Activated naive CD4-positive, alpha-beta T cell treated with anti-CD3 and anti-CD28 coated beads, Interleukin-2, amount 50 U/mL, for 16 hours (primary cell): ENCODE measurements at regions not wholly inside any gene's neighbourhood (a gene's known extent, or its start where the extent isn't known, plus 50 kb on each side); places are given as distances from the start of the nearest gene placed in this dataset.

Experiments
- DNase-seq: peaks from one replicate; pipeline ENCODE4 v3.0.0-alpha.2; 2020

DNA sequence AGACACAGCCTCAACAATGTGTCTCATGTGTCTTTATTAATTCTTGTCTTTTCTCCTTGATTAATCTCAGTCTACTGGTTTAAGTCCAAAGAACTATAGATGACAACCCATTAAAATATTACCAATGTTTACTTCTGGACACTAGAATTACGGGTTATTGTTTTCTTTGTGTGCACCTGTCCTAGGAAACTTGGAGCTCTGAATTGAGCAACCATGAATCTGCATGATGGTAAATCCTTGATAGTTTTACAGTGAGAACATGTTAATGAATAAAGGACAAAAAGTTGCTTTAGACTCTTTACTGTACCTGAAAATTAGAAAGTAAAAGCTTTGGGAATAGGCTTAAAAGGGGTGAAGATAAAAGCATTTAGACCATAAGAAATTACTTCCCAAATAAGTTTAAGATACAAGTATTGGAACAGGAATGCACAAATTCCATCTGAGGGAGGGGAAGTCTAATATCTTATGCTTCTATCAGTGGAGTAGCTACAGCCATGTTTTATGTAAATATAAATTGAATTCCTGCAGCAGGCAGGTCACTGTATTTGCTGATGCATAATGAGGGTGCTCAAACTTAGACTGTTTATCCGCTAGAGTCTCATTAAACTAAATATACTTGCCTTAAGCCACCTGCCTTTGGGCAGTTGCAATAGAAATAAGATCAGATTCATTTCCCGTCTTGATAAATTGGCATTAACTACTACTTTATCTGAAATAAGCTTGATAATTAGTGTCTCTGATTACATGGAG lies 603.7 kb upstream of the GCFC2 start:
- no peak for DNase-seq

DNA sequence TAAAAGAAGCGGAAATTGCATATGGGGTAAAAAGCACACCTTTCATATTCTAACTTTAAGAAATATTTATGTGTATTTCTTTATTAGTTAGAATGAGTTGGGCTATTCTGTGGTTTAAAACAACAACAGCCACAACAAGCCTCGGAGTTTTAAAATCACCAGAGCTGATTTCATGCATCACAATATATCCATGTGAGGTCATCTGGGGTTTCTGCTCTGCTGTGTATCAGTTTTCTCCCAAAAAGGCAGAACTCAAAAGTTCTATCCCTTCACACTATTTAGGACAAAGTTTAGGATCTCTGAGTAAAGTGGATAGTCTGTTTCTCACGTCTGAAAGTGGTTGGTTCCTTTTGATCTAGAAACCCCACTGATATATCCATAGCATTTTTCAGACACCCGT lies 601.5 kb upstream of the GCFC2 start:
- no peak for DNase-seq

DNA sequence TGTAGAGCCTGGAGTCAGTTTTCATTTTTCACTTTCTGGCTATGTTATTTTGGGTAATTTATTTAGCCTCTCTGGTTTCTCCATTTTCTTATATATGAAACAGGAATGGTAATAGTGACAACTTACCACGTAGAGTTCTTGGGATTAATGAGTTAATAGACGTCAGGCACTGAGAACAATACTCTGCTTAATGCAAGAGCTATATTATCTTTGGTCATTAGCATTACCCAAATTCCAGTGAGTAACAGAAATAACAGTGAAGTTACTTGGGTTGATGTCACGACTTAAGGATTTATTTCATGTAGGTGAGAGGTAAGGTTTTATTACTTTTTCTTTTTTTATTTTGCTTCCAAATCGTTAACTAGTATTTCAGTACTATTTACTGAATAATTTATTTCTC lies 601.0 kb upstream of the GCFC2 start:
- DNase-seq = no peak

DNA sequence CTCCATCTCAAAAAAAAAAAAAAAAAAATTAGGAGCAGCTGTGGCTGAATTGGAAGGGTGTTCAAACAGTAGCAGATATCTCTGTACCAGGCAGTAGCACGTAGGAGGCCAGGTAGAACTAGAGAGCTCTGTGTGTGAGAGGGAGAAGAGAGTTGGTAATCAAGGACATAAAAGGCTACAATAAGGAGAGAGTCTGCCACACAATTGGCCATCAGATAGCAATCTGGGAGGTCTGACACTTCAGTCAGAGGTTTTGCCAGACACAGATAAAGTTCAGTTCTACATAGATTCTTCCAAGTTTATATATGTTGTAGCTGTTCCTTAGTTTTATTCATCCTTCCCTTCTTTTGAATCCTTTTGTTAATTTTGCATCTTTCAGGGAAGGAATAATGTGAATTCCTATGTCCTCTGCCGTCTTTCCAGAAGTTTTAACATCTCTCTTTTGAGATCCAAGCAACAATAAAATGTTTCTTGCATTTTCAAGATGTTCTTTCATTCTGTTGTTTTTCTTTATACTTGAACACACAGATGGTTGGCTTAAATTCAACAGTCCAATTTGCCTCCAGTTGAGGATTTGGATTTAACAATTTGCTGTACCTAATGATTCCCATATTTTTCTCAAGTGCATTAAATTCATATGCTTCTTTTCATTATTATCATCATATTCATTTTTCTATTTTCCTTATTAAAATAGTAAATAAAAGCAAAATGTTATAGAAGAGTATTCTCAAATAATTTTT lies 600.3 kb upstream of the GCFC2 start:
- DNase-seq = no peak

DNA sequence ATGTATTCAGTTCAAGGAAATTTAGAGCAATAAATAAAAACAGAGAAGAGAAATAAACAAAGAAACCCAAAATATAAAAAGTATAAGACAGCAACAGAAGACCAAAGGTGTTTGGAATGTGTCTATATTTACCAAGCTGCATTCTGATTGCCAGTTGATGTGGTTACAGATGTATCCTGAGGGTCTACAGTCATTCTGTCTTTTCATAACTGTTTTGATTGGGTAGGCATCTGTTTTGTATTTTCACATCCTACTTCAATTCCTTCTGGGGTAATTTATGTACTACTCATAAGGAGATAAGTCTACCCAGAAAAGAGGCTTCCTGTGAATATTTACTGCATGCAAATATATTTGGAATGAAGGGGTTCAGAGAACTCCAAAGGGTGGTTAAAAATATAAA lies 596.8 kb upstream of the GCFC2 start:
- DNase-seq = no peak

DNA sequence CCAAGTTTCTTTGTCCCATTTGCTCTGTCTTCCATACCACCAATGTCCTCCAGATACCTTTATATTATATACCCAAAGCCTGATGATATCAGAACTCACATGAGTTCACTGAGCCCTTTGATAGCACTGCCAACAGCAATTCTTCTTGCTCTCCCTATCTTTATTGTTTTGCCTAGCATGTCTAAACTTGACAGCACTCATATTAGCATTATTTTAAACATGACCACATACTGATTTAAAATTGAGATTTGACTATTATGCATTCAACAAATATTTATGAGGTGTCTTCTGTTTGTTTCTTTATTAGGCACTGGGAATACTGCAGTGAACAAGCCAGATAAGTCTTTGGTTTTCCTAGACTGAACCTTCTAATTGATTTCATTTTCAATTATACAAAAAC lies 587.3 kb upstream of the GCFC2 start:
- DNase-seq = no peak

DNA sequence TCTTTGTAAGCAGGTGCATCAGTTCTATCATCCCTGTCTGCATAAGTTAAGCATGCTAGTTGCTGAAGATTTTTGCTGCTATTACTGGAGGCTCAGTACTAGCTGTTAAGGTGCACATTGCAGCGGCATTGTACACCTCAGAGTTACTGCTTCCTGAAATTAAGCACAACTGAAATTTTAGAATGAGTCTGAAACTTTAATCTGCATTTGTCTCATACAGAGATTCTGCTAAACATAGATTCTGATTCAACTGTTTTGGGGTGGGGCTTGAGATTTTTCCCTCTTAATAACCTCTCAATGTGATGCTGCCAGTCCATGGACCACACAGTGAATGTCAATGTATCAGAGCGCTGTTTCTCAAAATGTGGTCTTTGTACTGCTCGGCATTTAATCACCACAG lies 585.7 kb upstream of the GCFC2 start:
- no peak for DNase-seq

DNA sequence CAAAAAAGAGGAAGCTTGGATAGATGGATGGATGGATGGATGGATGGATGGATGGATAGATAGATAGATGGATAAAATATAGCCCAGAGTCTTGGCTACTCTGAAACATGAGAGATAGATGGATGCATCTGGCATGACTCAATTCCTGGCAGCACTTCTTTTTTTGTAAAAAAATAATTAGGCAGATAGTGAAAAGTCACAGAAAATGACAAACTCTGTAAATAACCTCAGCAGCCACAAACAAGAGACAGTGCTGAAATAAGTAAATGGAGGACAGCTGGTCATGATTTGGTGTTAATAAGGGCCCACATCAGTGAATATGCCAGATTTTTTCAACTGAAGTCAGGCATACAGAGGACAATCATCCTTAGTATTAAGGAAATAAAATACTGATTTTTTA lies 585.0 kb upstream of the GCFC2 start:
- DNase-seq = no peak

DNA sequence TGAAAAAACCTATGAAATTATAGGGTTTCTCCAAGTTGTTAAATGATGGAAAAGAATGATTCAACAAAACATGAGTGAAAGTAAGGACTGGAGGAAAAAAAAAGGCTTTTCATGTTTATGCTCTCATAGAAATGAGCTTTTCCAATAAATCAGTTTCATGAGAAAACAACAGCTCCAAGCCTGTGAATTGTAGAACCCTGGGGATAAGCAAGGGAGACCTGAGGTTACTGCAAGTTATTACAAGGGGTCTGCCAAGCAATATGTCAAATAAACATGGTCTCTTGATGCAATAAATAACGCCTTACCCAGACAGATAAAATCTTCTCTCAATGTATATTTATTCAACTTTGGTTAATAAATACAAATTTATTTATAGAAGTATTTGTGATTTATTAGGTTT lies 577.9 kb upstream of the GCFC2 start:
- no peak for DNase-seq

DNA sequence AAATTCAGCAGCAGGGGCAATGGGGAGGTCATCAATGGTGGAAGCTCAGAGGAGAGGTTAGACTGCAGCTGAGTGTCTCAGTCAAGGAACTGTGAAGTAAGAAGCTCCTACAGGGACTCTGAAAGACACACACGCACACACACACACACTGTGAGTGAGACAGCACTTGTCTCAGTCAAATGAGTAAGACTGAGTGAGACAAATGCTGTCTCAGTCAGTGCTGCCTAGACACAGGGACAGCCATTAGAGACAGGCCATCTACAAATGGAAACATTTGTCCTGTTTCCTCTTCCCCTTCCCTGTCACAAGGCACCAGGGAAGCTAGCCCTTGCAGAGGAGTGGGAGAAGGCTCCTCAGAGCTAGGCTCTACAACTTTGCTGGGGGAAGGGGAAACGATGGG lies 577.4 kb upstream of the GCFC2 start:
- DNase-seq = no peak

DNA sequence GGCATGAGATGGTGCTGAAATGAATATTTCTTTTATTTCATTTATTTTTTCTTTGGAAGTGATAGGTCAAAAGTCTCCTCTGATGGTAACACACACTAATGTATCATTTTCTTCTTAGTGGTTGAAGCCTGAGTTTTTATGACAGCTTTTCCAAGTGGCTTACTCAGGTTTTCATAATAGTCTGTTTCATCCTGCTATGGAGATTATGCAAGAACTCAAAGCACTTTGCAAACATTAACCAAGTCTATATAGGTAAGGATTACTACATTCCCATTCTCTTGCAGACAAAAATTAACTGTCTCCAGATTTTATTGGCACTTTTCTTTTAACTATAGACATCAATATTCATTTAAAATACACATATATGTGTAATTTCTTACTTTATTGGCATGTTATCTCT lies 572.6 kb upstream of the GCFC2 start:
- DNase-seq = no peak

DNA sequence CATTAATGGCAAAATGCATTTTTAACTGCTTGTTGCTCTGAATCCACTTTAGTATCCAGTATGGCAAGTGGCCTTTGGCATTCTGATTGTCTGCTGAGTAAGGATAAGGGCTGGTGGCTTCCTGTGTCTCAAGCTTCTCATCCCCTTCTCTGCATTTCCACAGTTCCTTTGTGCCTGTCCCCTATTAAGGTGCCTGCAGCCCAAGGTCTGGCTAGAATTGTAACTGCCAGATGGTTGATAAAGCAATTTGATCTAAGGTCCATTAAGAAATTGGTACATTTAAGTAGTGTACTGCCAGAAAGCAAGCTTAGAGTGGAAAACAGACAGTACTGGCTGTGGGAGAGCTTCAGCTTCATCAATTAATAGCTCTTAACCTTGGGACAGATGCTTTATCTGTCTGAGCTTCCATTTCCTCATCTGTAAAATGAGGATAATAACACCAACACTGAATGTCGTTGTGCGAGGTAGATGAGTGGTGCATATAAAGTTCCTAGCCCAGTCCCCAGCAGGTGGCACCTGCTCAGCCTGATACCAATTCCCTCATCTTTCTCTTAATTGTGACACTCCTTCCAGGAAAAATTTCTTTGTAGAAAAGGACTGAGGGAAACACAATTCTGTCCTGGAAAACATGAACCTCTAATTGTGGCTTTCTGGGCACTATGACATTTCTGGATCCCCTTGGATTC lies 570.6 kb upstream of the GCFC2 start:
- no peak for DNase-seq

DNA sequence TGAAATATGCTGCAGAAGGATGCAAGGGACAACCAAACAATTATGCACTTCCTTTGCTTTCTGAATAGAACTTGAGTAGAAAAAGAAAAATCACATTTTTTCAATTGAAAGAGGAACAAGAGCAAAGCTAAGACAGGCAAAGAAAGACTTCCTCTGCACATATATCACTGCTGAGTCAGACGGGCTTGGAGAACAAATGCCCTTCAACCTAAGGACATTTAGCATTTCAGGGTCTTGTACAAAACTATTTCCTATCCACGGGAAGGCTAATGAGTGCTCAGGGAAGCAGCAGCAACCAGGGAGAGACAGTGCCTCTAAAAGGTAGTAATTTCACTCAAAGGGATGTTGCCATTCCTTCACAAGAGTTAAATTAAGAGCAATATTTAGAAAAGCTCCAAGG lies 570.0 kb upstream of the GCFC2 start:
- no peak for DNase-seq

DNA sequence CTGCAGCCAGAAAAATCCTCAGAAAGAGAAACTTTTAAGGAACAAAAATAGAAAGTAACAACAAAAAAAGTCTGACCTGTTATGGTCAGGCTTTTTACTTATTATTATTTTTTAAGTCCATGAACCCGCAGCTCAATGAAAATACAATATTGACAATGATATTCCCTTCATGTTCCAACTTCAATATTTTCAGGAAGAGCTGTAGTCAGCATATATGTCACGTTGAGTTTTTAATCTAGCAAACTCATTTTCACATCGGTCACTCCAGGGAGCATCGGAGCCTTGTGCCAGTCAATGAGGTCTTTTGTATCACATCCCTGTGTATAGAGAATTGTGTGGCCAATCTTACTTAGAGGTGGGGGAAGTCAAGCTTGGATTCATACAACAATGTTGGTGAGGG lies 568.4 kb upstream of the GCFC2 start:
- DNase-seq = no peak

DNA sequence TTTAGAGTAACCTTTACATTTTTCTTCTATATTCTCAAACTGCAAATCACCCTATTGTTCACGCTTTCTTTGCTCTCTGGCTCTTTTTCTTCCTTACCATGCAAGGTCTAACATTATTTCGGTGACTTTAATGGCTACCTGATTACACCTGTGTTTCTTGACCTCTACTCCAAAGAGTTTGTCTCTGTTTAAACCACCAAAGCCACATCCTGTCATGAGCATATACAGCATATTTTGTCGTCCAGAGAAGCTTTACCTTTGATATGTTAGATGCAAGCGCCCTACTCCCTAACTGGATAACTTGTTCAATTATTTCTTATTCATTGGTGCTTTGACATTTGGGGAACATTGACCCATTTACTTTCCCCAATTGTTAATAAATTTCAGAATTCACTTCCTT lies 565.1 kb upstream of the GCFC2 start:
- DNase-seq = no peak

DNA sequence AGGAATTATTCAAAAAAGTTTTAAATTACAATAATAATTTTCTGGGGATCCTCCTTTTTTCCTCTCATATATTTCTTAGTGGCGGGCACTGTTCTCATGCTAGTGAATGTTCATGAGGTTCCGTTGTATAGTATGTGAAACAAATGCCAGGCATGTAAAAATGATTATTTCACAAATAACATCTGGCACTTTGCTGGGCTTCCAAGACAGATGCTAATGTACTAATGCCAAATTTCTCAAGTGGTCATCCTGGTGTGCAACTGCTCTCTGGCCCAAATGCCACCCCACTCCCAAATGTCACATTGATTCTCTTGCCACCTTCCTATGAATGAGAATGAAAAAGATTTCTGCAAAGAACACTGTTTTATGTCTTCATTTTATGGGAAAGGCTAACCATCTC lies 564.0 kb upstream of the GCFC2 start:
- no peak for DNase-seq

DNA sequence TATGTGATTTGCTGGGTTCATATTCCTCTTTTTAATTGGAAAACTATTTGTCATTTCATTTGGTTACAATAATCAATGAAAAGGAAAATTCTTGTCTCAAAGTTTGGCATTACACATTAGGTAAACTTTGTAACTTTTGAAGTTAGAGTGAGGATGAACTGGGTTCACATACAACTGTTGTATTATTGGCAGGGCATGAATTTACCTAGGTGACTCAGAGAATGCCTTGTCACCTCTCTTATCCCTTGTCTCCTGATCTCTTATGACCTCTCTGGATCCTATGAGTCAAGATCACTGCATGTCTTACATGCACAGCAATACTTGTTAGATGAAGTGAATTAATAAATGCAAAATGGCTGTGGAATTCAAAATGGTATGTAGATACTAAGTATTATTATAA lies 563.4 kb upstream of the GCFC2 start:
- DNase-seq = no peak

DNA sequence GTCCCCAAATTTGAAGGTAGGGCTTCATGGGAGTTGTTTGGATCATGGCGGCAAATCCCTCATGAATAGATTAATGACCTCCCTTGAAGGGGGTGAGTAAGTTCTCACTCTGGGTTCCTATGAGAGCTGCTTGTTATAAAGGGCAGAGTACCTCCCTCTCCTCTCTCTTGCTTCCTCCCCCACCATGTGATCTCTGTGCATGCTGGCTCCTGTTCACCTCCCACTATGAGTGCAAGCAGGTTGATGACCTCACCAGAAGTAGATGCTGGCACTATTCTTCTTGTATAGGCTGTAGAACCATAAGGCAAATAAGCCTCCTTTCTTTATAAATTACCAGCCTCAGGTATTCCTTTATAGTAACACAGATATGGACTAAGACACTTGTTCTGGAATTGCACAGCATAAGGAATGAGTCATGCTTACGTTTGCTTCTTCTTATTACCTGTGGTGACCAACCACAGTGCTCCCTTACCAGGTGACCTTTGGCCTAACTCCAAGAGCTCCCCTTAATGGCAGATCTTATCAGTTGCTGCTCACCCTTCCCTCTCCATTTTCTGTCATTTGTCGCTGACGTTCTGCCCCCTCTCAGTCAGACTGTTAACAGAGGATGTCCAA lies 559.5 kb upstream of the GCFC2 start:
- no peak for DNase-seq

DNA sequence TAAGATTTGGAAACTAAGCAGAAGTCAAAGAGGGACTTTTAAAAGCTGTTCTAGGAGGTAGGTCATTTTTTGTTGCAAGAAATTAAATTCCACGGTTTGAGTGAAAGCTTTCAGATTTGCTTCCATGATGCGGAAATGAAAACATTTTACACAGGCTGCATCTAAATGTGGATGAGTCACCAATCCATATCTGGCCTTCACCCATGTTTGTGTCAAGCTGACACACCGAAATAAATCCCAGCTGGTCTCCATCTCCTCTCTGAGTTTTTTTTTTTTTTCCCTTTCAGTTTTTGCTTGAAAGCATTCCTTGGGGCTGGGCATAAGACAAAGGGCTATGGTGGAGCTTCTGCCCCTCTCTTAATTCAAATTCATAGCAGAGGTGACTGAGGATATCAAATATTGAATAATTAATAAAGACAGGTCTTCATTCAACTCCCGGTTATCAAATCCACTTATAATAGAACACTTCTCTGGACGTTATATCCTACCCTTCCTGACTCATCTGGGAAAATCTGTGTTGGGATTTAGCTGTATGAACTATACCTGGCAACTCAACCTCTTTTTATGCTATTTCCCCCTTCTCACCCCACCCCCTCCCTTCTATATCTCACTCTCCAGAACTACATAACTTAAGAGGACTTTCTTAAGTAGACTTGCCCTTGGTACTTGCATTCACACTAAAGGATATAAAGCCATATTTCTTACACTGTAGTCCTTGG lies 558.3 kb upstream of the GCFC2 start:
- no peak for DNase-seq

DNA sequence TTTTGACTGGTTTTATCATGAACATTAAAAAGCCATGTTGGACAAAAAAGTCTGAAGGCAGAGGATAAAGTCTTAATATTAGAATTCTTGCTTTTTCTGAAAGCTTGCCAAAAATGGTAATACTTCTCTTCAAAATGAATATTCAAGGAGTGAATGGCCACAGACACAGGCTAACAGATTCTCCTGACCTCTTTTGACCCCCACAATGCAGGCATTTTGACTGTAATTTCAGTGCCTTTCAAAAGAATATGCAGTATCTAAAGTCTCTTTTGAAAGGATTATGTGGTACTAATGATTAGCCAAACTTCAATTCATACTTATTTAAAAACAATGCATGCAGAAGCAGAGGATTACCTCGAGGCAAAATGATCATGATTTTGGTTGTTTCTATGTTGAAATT lies 557.8 kb upstream of the GCFC2 start:
- no peak for DNase-seq

DNA sequence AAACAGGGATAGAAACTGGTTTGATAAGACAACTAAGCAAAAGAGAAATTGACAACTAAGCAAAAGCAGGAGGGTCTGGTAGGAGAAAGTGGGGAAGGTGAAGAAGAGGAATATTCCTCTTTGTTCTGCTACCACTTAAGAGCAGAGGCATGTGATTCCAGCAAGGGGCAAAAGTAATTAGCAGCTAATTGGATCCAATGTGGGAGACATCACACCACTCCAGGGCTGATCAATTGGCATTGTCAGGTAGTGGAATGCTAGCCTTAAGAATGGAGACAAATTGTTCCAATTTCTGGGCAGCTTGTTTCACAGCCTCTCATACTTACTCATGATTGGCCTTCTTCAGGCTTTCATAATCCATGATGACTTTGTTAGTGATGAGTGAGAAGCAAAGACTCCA lies 547.1 kb upstream of the GCFC2 start:
- DNase-seq = no peak

DNA sequence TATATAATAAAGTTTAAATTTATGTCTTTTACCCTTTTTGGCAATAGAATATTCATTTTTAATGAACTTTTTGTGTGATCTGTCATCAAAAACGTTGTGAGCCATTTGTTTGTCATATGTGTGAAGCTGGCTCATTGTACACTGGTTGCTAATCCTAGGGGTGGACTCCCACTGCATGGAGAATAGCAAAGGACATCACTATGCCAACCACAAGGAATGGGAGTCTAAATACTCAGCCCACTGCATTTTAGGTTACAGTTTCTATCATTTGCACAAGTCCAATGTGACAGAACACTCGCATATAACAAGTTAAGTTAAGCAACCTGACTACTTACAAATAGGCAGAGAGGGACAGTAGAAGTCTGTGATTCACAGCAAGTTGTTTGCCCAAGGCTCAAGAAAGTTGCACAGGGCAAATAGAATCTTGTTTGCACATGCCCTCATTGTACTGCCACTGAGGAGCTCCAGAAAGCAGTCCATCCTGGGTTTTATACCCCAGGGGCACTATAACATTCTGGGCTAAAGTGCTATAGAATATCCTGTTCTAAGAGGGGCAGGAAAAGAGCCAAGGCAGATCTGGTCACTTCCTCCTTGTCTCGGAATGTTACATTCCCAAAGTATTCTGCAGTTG lies 545.9 kb upstream of the GCFC2 start:
- no peak for DNase-seq

DNA sequence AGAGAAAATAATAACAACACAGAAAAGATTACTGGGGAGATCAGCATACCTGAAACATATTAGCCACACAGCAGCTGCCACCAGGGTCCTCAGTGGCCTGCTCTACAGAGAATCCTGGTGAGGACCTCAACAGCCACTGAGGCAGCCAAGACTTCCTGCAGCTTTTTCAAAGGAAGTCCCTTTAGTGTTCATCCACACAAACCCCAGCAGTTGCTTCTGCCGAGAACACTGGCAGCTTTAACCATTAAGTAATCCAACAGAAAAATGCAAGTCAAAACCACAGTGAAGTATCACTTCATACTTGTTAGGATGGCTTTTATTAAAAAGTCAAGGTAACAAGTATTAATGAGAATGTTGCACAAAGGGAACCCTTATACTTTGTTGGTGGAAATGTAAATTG lies 542.0 kb upstream of the GCFC2 start:
- DNase-seq = no peak
